ENCODE measurements at regions not wholly inside any gene's neighbourhood (a gene's known extent, or its start where the extent isn't known, plus 50 kb on each side); places are given as distances from the start of the nearest gene placed in this dataset.

- no peak for DNase-seq
These were observed 280.3 kb downstream of the ELAVL2 start for GRCh38 chr9:23545728-23546127.

GRCh38 chr9:23551311-23551721 is 274.7 kb downstream of the ELAVL2 start:
- DNase-seq = no peak

GRCh38 chr9:23551929-23552707 is 273.9 kb downstream of the ELAVL2 start:
- DNase-seq = no peak

- no peak for DNase-seq
These were observed 273.0 kb downstream of the ELAVL2 start for GRCh38 chr9:23552876-23553601.

GRCh38 chr9:23554686-23555085 is 271.4 kb downstream of the ELAVL2 start:
- no peak for DNase-seq

- no peak for DNase-seq
These were observed 270.2 kb downstream of the ELAVL2 start for GRCh38 chr9:23555851-23556250.

- DNase-seq = no peak
These were observed 269.6 kb downstream of the ELAVL2 start for GRCh38 chr9:23556459-23556858.

GRCh38 chr9:23557689-23558088 is 268.4 kb downstream of the ELAVL2 start:
- DNase-seq = peak; percentile 7

- DNase-seq = no peak
These were observed 266.5 kb downstream of the ELAVL2 start for GRCh38 chr9:23559522-23559921.

- peak; percentile 23 for DNase-seq
These were observed 262.5 kb downstream of the ELAVL2 start for GRCh38 chr9:23563517-23563916.

- no peak for DNase-seq
These were observed 258.4 kb downstream of the ELAVL2 start for GRCh38 chr9:23567516-23568165.

- no peak for DNase-seq
These were observed 254.5 kb downstream of the ELAVL2 start for GRCh38 chr9:23571414-23572104.

- DNase-seq = no peak
These were observed 252.2 kb downstream of the ELAVL2 start for GRCh38 chr9:23573800-23574199.

GRCh38 chr9:23577611-23578010 is 248.4 kb downstream of the ELAVL2 start:
- no peak for DNase-seq

GRCh38 chr9:23581931-23582330 is 244.1 kb downstream of the ELAVL2 start:
- DNase-seq = no peak

- no peak for DNase-seq
These were observed 243.2 kb downstream of the ELAVL2 start for GRCh38 chr9:23582836-23583235.

- no peak for DNase-seq
These were observed 239.1 kb downstream of the ELAVL2 start for GRCh38 chr9:23586906-23587305.

GRCh38 chr9:23587433-23587832 is 238.6 kb downstream of the ELAVL2 start:
- DNase-seq = peak; percentile 5

GRCh38 chr9:23587903-23588302 is 238.1 kb downstream of the ELAVL2 start:
- no peak for DNase-seq

GRCh38 chr9:23590276-23591000 is 235.6 kb downstream of the ELAVL2 start:
- no peak for DNase-seq

GRCh38 chr9:23594421-23594820 is 231.6 kb downstream of the ELAVL2 start:
- DNase-seq = no peak
